ENCODE measurements at regions not wholly inside any gene's neighbourhood (a gene's known extent, or its start where the extent isn't known, plus 50 kb on each side); places are given as distances from the start of the nearest gene placed in this dataset.

DNA sequence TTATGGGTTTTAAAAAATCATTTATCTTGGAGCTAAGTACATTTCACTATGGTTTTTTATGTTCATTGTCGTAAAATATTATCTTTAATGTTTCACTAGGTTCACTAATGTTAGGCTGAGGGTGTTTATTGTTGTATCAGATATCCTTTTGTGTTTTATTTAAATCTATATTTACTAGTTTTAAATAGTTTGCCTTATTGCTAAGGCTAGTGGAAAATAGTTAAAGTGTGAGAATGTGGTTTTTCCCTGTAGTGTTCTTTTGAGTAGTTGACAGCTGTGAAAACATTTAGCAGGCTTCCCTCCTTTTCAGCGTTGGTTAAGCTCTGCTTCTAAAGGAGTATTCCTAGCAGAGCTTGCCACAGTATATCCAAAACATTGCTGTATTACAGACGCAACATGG is 139.0 kb downstream of the TM9SF2 start:
- no peak for ATAC-seq (ENCODE audit: low read depth in 2 of 2)
- Histone ChIP-seq H3K4me1 (ENCODE audit: control insufficient read depth, insufficient read depth, low read length, poor library complexity, severe bottlenecking) (no peaks in the 10 kb centered on the region), H3K27ac (ENCODE audit: insufficient read depth, low read length, poor library complexity, severe bottlenecking) (no peak overlapping the region), H3K36me3 (ENCODE audit: control insufficient read depth, insufficient read depth, low read length) (no peaks in the 10 kb centered on the region), H3K4me3 (ENCODE audit: low read depth, low read length) (no peak overlapping the region), H3K27me3 (ENCODE audit: control insufficient read depth, insufficient read depth, low read length) (no peaks in the 10 kb centered on the region), H3K9me3 (ENCODE audit: control insufficient read depth in 2 of 2, low read length in 2 of 2) (no peaks in the 10 kb centered on the region)
- no peak overlapping the region for H3K27ac Mint-ChIP-seq
- no peaks in the 10 kb centered on the region for H3K27me3 Mint-ChIP-seq
- no peak for DNase-seq
- H3K4me3 Mint-ChIP-seq = no peak overlapping the region
- peaks cover 7% of the 10 kb centered on the region for H3K36me3 Mint-ChIP-seq
- H3K4me1 Mint-ChIP-seq = peaks cover 0 to 5% (median 2%) of the 10 kb centered on the region in 4 donors
- H3K9me3 Mint-ChIP-seq = no peaks in the 10 kb centered on the region

DNA sequence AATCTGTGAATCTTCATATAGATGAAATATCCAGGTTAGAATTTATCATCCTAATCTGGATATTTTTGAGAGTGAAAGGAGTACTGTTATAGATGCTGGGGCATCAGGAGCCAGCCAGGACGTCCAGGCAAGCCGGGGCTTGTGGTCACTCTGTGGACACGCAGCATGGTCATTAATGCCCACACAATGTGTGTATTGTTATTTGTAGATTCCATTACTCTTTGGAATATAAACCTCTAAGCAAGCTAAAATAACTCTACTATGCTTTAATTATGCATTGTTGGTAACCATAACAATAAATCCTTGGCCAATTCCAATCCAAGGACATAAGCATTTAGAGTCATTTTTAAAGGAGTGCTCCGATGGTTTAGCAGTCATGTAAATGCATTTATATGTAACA is 137.9 kb downstream of the TM9SF2 start:
- Mint-ChIP-seq H3K4me1 (peaks cover 0 to 7% (median 2%) of the 10 kb centered on the region in 4 donors), H3K4me3 (no peak overlapping the region), H3K36me3 (peaks cover 8% of the 10 kb centered on the region), H3K27ac (no peak overlapping the region), H3K9me3 (no peaks in the 10 kb centered on the region), H3K27me3 (no peaks in the 10 kb centered on the region)
- H3K36me3 ChIP-seq (ENCODE audit: control insufficient read depth, insufficient read depth, low read length) = no peaks in the 10 kb centered on the region
- H3K27ac ChIP-seq (ENCODE audit: insufficient read depth, low read length, poor library complexity, severe bottlenecking) = no peak overlapping the region
- no peak for ATAC-seq (ENCODE audit: low read depth in 2 of 2)
- no peak for DNase-seq
- no peak overlapping the region for H3K4me3 ChIP-seq (ENCODE audit: low read depth, low read length)
- H3K9me3 ChIP-seq (ENCODE audit: control insufficient read depth in 2 of 2, low read length in 2 of 2) = no peaks in the 10 kb centered on the region
- no peaks in the 10 kb centered on the region for H3K4me1 ChIP-seq (ENCODE audit: control insufficient read depth, insufficient read depth, low read length, poor library complexity, severe bottlenecking)
- H3K27me3 ChIP-seq (ENCODE audit: control insufficient read depth, insufficient read depth, low read length) = no peaks in the 10 kb centered on the region

DNA sequence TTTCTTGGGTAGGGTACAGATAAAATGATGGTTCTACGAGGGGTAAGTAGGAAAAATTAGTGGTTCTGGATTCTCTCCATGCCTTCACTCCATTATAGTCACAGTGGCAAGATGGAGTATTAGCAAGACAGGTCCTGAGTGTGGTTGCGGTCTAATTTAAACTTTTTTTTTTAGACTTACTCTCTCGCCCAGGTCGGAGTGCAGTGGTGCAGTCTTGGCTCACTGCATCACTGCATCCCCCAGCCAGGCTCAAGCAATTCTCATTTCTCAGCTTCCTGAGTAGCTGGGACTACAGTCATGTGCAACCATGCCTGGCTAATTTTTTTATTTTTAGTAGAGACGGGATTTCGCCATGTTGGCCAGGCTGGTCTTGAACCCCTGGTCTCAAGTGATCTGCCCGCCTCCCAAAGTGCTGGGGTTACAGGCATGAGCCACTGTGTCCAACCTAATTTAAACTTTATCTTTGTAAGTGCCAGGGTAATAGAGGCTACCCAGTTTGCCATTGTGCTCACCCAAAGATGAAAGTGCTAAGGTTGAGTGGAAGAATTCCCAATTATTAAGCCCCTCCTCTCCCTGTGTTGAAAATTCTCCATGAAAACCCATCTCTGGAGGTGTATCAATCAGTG is 135.6 kb downstream of the TM9SF2 start:
- Mint-ChIP-seq H3K36me3 (peaks cover 5% of the 10 kb centered on the region), H3K4me1 (peaks cover 0 to 11% (median 5%) of the 10 kb centered on the region in 4 donors), H3K4me3 (no peak overlapping the region), H3K27ac (no peak overlapping the region), H3K27me3 (no peaks in the 10 kb centered on the region), H3K9me3 (peaks cover 0 to 2% (median 0%) of the 10 kb centered on the region in 7 donors)
- Histone ChIP-seq H3K9me3 (ENCODE audit: control insufficient read depth in 2 of 2, low read length in 2 of 2) (peaks cover 0 to 2% of the 10 kb centered on the region in 2 experiments), H3K27ac (ENCODE audit: insufficient read depth, low read length, poor library complexity, severe bottlenecking) (no peak overlapping the region), H3K4me3 (ENCODE audit: low read depth, low read length) (no peak overlapping the region), H3K27me3 (ENCODE audit: control insufficient read depth, insufficient read depth, low read length) (no peaks in the 10 kb centered on the region), H3K4me1 (ENCODE audit: control insufficient read depth, insufficient read depth, low read length, poor library complexity, severe bottlenecking) (no peaks in the 10 kb centered on the region), H3K36me3 (ENCODE audit: control insufficient read depth, insufficient read depth, low read length) (no peaks in the 10 kb centered on the region)
- no peak for DNase-seq
- no peak for ATAC-seq (ENCODE audit: low read depth in 2 of 2)

DNA sequence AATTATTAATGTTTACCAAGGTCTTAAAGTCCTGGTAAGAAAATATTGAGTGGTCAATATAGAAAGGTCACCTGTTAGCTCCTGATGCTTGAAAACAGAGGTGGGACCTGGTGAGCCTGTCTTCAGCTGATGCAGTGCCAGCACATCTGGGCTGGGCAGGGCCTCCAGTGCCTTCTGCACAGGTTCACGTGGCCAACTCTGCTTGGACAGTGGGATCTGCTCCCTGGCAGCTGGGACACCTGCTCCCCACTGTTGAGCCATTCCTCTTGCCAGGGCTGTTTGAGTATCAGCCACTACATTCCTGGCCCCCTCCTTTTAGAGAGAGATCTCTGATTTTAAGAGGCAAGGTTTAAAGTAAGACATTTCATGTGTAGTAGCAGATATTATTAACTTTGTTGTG is 135.0 kb downstream of the TM9SF2 start:
- Mint-ChIP-seq H3K27ac (no peak overlapping the region), H3K4me3 (no peak overlapping the region), H3K27me3 (no peaks in the 10 kb centered on the region), H3K4me1 (peaks cover 0 to 11% (median 5%) of the 10 kb centered on the region in 4 donors), H3K36me3 (peaks cover 5% of the 10 kb centered on the region), H3K9me3 (peaks cover 0 to 2% (median 0%) of the 10 kb centered on the region in 7 donors)
- H3K4me1 ChIP-seq (ENCODE audit: control insufficient read depth, insufficient read depth, low read length, poor library complexity, severe bottlenecking) = no peaks in the 10 kb centered on the region
- DNase-seq (no peak), ATAC-seq (ENCODE audit: low read depth in 2 of 2) (no peak)
- peaks cover 0 to 2% of the 10 kb centered on the region in 2 experiments for H3K9me3 ChIP-seq (ENCODE audit: control insufficient read depth in 2 of 2, low read length in 2 of 2)
- H3K4me3 ChIP-seq (ENCODE audit: low read depth, low read length) = no peak overlapping the region
- no peaks in the 10 kb centered on the region for H3K27me3 ChIP-seq (ENCODE audit: control insufficient read depth, insufficient read depth, low read length)
- no peak overlapping the region for H3K27ac ChIP-seq (ENCODE audit: insufficient read depth, low read length, poor library complexity, severe bottlenecking)
- H3K36me3 ChIP-seq (ENCODE audit: control insufficient read depth, insufficient read depth, low read length) = no peaks in the 10 kb centered on the region

DNA sequence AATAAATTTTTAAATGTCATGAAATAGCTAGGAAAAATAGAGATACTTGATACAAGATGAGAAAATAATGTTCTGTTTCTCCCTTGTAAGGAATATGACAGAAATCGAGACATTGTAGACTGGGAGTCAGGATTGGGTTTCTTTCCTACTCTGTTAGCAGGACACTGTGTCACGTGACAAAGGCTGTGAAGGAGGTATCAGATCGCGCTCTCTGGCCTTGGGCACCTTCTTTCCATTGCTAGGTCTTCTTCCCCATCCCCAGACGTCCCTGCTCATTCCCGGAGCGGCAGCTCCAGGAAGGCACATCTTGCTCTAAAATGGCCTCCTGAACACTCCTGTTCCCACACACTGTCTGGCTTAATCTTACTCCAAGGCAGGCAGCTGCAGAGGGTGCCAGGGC is 133.4 kb downstream of the TM9SF2 start:
- H3K4me1 Mint-ChIP-seq = peaks cover 0 to 11% (median 5%) of the 10 kb centered on the region in 4 donors
- H3K27me3 Mint-ChIP-seq = no peaks in the 10 kb centered on the region
- H3K27ac Mint-ChIP-seq = peak overlapping the region in 1 of 3 donors; percentile 27

DNA sequence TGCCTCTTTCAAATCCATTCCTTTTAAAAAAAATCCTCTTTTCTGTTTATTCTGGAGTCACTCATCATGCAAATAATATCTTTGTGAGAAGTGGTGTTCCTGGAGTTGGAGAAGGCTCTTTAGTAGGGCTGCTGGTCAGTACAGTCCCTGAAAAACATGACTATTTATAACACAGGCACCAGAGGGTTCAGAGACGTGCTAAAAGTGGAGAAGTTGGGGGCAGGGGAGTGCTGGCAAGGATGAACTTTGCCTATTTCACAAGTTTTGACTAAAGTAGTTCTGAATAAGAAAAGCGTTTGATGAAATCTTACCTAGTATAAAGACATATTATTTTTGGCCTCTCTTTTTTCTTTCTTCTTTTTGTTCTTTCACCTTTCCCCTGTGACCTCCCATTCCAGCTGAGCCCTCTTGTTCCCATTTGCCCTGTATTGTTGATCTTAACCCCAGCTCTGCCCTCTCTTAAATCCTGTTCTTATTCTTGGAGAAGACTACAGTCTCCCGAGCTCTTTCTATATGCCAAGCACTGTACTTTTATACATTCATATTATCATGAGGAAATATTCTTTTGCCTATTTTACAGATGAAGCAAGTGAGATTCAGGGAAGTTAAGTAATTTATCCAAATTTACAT is 129.1 kb downstream of the TM9SF2 start:
- Mint-ChIP-seq H3K9me3 (peaks cover 0 to 2% (median 0%) of the 10 kb centered on the region in 7 donors), H3K4me1 (peaks cover 0 to 12% (median 10%) of the 10 kb centered on the region in 4 donors), H3K4me3 (no peak overlapping the region), H3K27ac (no peak overlapping the region), H3K36me3 (peaks cover 2% of the 10 kb centered on the region), H3K27me3 (no peaks in the 10 kb centered on the region)
- Histone ChIP-seq H3K36me3 (ENCODE audit: control insufficient read depth, insufficient read depth, low read length) (no peaks in the 10 kb centered on the region), H3K27me3 (ENCODE audit: control insufficient read depth, insufficient read depth, low read length) (no peaks in the 10 kb centered on the region), H3K27ac (ENCODE audit: insufficient read depth, low read length, poor library complexity, severe bottlenecking) (no peak overlapping the region), H3K4me1 (ENCODE audit: control insufficient read depth, insufficient read depth, low read length, poor library complexity, severe bottlenecking) (no peaks in the 10 kb centered on the region), H3K9me3 (ENCODE audit: control insufficient read depth in 2 of 2, low read length in 2 of 2) (peaks cover 0 to 2% of the 10 kb centered on the region in 2 experiments), H3K4me3 (ENCODE audit: low read depth, low read length) (no peak overlapping the region)
- ATAC-seq (ENCODE audit: low read depth in 2 of 2) (no peak), DNase-seq (no peak)

More for the DNA sequence above, 133.4 kb downstream of the TM9SF2 start:
- Histone ChIP-seq H3K36me3 (ENCODE audit: control insufficient read depth, insufficient read depth, low read length) (no peaks in the 10 kb centered on the region), H3K4me3 (ENCODE audit: low read depth, low read length) (no peak overlapping the region), H3K9me3 (ENCODE audit: control insufficient read depth in 2 of 2, low read length in 2 of 2) (peaks cover 0 to 2% of the 10 kb centered on the region in 2 experiments), H3K27me3 (ENCODE audit: control insufficient read depth, insufficient read depth, low read length) (no peaks in the 10 kb centered on the region), H3K4me1 (ENCODE audit: control insufficient read depth, insufficient read depth, low read length, poor library complexity, severe bottlenecking) (no peaks in the 10 kb centered on the region), H3K27ac (ENCODE audit: insufficient read depth, low read length, poor library complexity, severe bottlenecking) (no peak overlapping the region)
- Mint-ChIP-seq H3K9me3 (peaks cover 0 to 2% (median 0%) of the 10 kb centered on the region in 7 donors), H3K4me3 (no peak overlapping the region), H3K36me3 (peaks cover 5% of the 10 kb centered on the region)
- ATAC-seq (ENCODE audit: low read depth in 2 of 2) (no peak), DNase-seq (no peak)

DNA sequence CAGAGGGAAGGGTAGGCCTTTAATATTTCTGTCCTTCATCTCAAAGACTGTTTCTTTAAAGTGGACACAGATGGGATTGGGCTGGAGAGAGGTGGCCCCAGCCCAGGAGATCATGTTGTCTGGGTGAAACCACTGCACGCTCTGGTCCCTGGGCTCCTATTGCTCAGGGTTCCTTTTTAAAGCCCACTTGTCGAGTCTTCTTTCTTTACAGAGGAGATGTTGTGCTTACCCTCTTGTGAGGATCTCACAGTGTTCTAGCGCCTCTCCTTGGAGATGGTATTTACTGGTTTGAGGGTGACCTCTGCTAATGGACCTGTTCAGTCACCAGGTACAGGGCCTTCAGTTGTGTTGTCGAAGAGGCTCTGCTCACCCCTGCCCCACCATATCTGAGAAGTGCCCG is 128.4 kb downstream of the TM9SF2 start:
- peaks cover 5% of the 10 kb centered on the region for H3K36me3 Mint-ChIP-seq
- ATAC-seq (ENCODE audit: low read depth in 2 of 2) (no peak), DNase-seq (no peak)
- Histone ChIP-seq H3K4me3 (ENCODE audit: low read depth, low read length) (no peak overlapping the region), H3K36me3 (ENCODE audit: control insufficient read depth, insufficient read depth, low read length) (no peaks in the 10 kb centered on the region), H3K27me3 (ENCODE audit: control insufficient read depth, insufficient read depth, low read length) (no peaks in the 10 kb centered on the region), H3K27ac (ENCODE audit: insufficient read depth, low read length, poor library complexity, severe bottlenecking) (no peak overlapping the region), H3K9me3 (ENCODE audit: control insufficient read depth in 2 of 2, low read length in 2 of 2) (peaks cover 0 to 2% of the 10 kb centered on the region in 2 experiments), H3K4me1 (ENCODE audit: control insufficient read depth, insufficient read depth, low read length, poor library complexity, severe bottlenecking) (no peaks in the 10 kb centered on the region)
- no peak overlapping the region for H3K4me3 Mint-ChIP-seq
- peak overlapping the region in 1 of 3 donors; percentile 49 for H3K27ac Mint-ChIP-seq
- H3K9me3 Mint-ChIP-seq = peaks cover 0 to 2% (median 0%) of the 10 kb centered on the region in 7 donors
- peaks cover 0 to 12% (median 10%) of the 10 kb centered on the region in 4 donors for H3K4me1 Mint-ChIP-seq
- peaks cover 4% of the 10 kb centered on the region for H3K27me3 Mint-ChIP-seq

DNA sequence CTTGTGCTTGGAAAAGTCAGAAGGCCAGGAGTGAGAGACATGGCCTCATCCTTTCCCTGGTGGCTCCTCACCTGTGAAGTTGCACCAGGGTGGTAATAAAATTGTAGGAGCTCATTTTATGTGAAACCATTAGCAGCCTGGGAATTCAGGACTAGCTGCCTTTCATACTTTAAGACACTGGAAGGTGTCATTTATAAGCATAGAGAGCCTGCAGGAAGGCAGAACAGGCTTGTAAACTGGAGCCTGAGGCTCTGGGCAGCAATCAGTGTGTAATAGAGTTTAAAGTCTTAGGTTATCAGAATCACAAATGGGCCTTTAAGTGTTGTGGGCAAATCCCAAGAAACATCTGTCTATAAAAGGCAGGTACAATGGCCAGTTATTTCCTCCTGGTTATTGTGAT is 127.2 kb downstream of the TM9SF2 start:
- H3K4me1 Mint-ChIP-seq = peaks cover 0 to 11% (median 7%) of the 10 kb centered on the region in 4 donors

More for the DNA sequence above, 127.2 kb downstream of the TM9SF2 start:
- Mint-ChIP-seq H3K36me3 (peaks cover 13% of the 10 kb centered on the region), H3K27ac (no peak overlapping the region), H3K4me3 (no peak overlapping the region), H3K27me3 (peaks cover 4% of the 10 kb centered on the region), H3K9me3 (peaks cover 0 to 4% (median 0%) of the 10 kb centered on the region in 7 donors)
- Histone ChIP-seq H3K36me3 (ENCODE audit: control insufficient read depth, insufficient read depth, low read length) (no peaks in the 10 kb centered on the region), H3K27ac (ENCODE audit: insufficient read depth, low read length, poor library complexity, severe bottlenecking) (no peak overlapping the region), H3K4me1 (ENCODE audit: control insufficient read depth, insufficient read depth, low read length, poor library complexity, severe bottlenecking) (no peaks in the 10 kb centered on the region), H3K27me3 (ENCODE audit: control insufficient read depth, insufficient read depth, low read length) (no peaks in the 10 kb centered on the region), H3K4me3 (ENCODE audit: low read depth, low read length) (no peak overlapping the region), H3K9me3 (ENCODE audit: control insufficient read depth in 2 of 2, low read length in 2 of 2) (peaks cover 0 to 2% of the 10 kb centered on the region in 2 experiments)
- DNase-seq (no peak), ATAC-seq (ENCODE audit: low read depth in 2 of 2) (no peak)

Measured in CD4-positive, CD25-positive, alpha-beta regulatory T cell (primary cell).